Panc1 (cell line): ENCODE measurements at regions not wholly inside any gene's neighbourhood (a gene's known extent, or its start where the extent isn't known, plus 50 kb on each side); places are given as distances from the start of the nearest gene placed in this dataset.

Experiments used
- ATAC-seq: fragments of 200-7000 bp; cut with Tn5 transposase; 2 replicates; pipeline ENCODE4 v1.9.1; 2020; ENCODE audit warnings: mild to moderate bottlenecking, moderate library complexity
- BruUV-seq: library from RNA; stranded (reverse); fragments of 400-500 nt; replicated peaks from 2 replicates; lab custom pipeline; 2021; lab: Mats Ljungman, UMichigan
- CTCF ChIA-PET: fragments of 300-600 bp; sonication (Branson Sonifier 250); formaldehyde crosslinking; loops from one replicate; lab custom pipeline; 2022; ENCODE audit warnings: antibody characterized with exemption; lab: Charles Lee
- POLR2A ChIA-PET: fragments of 300-600 bp; sonication (Branson Sonifier 250); formaldehyde crosslinking; loops from one replicate; lab custom pipeline; 2022; ENCODE audit warnings: antibody characterized with exemption; lab: Charles Lee
- DNase-seq: peaks from one replicate; pipeline ENCODE4 v3.0.0-alpha.2; 2010; ENCODE audit warnings: low read depth, low spot score
- H3K27ac ChIP-seq: 2 replicates; pipeline ENCODE4 v1.5.1; 2011; ENCODE audit warnings: mild to moderate bottlenecking, low read length, inconsistent platforms
- H3K27me3 ChIP-seq: fragments of 200-500 bp; sonication (Bioruptor generic); 2 replicates; pipeline ENCODE4 v1.6.0; 2014; ENCODE audit warnings: low read length, inconsistent platforms; ENCODE audit not compliant: control insufficient read depth, insufficient read depth
- H3K36me3 ChIP-seq: fragments of 200-500 bp; sonication (Bioruptor generic); 2 replicates; pipeline ENCODE4 v1.5.1; 2014; ENCODE audit warnings: inconsistent platforms, mild to moderate bottlenecking, low read length, moderate library complexity; ENCODE audit not compliant: control insufficient read depth, insufficient read depth
- H3K4me1 ChIP-seq: 2 replicates; pipeline ENCODE4 v1.5.1; 2011; ENCODE audit warnings: inconsistent platforms, mild to moderate bottlenecking, low read length, moderate library complexity; ENCODE audit not compliant: control insufficient read depth, insufficient read depth
- H3K4me3 ChIP-seq, 2 experiments: 2 replicates each; pipeline ENCODE4 v1.5.1; 2011 to 2012; ENCODE audit warnings: low read depth in 2 of 2, low read length in 2 of 2, mild to moderate bottlenecking in 2 of 2, inconsistent platforms in 1 of 2, moderate library complexity in 1 of 2
- H3K9me3 ChIP-seq: fragments of 200-500 bp; sonication (Bioruptor generic); 2 replicates; pipeline ENCODE4 v1.5.1; 2014; ENCODE audit warnings: low read depth, mild to moderate bottlenecking, inconsistent platforms, low read length, moderate library complexity; ENCODE audit not compliant: control insufficient read depth, insufficient read depth
- POLR2AphosphoS5 ChIP-seq: IDR thresholded peaks from 2 replicates; pipeline ENCODE4 v1.6.1; 2012; ENCODE audit warnings: mild to moderate bottlenecking, low read depth, low read length, moderate library complexity
- REST ChIP-seq, 2 experiments: IDR thresholded peaks; 2 replicates each; pipeline ENCODE4 v1.6.1; 2011 to 2012; ENCODE audit warnings: low read depth in 2 of 2, control low read depth in 1 of 2, low read length in 1 of 2, mild to moderate bottlenecking in 1 of 2, moderate library complexity in 1 of 2; ENCODE audit not compliant: insufficient read depth in 1 of 2
- SIN3A ChIP-seq: IDR thresholded peaks from 2 replicates; pipeline ENCODE4 v1.6.1; 2012; ENCODE audit warnings: low read depth, mild to moderate bottlenecking, low read length, moderate library complexity, borderline replicate concordance; ENCODE audit not compliant: insufficient read depth
- TCF7L2 ChIP-seq: IDR thresholded peaks from 2 replicates; pipeline ENCODE4 v1.6.1; 2011; ENCODE audit warnings: mild to moderate bottlenecking, low read depth, low read length, inconsistent platforms
- in situ Hi-C: cut with HindIII; loops from 2 replicates; pipeline ENCODE4 v1.10.0; 2016; ENCODE audit warnings: low sequenced_read_pairs, low pct_unique_long_range_greater_than_20kb
- intact Hi-C: fragments of 100-400 bp; cut with micrococcal nuclease; formaldehyde crosslinking; loops from one replicate; pipeline ENCODE4 v1.10.0; 2022; ENCODE audit not compliant: unreplicated experiment
- TF ChIP-seq, protein P1 (sequence below): fragments of 450-650 bp; IDR thresholded peaks from 2 replicates; pipeline ENCODE4 v1.5.1; 2017; ENCODE audit warnings: mild to moderate bottlenecking

DNA sequence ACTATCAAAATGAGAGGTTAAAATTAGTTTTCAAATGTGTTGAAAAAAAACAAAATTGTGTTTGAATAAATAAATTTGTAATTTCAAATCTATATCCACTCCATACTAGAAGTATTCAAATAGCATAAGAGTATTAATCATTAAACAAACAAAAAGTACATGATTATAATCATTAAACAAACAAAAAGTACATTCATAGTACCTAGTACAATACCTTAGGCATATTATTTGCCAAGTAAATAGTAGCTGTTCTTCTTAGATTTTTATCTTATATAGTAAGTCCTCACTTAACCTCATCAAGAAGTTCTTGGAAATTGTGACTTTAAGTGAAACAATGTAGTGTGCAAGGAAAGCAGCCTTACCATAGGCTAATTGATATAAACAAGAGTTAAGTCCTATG lies 349.3 kb upstream of the VWC2 start:
- Histone ChIP-seq H3K4me1 (no peaks in the 10 kb centered on the region), H3K27ac (no peak overlapping the region), H3K4me3 (no peak overlapping the region), H3K9me3 (no peaks in the 10 kb centered on the region), H3K36me3 (no peaks in the 10 kb centered on the region), H3K27me3 (no peaks in the 10 kb centered on the region; the same call in 1 of the 2 replicates)
- TF ChIP-seq SIN3A (no peak), TCF7L2 (no peak), POLR2AphosphoS5 (no peak), REST (IDR thresholded peaks at IDR 0.05; ENCODE audit: insufficient read depth in 1 of 2, low read depth in 2 of 2, low read length in 1 of 2) (no peak)
- TF ChIP-seq, protein P1, sequence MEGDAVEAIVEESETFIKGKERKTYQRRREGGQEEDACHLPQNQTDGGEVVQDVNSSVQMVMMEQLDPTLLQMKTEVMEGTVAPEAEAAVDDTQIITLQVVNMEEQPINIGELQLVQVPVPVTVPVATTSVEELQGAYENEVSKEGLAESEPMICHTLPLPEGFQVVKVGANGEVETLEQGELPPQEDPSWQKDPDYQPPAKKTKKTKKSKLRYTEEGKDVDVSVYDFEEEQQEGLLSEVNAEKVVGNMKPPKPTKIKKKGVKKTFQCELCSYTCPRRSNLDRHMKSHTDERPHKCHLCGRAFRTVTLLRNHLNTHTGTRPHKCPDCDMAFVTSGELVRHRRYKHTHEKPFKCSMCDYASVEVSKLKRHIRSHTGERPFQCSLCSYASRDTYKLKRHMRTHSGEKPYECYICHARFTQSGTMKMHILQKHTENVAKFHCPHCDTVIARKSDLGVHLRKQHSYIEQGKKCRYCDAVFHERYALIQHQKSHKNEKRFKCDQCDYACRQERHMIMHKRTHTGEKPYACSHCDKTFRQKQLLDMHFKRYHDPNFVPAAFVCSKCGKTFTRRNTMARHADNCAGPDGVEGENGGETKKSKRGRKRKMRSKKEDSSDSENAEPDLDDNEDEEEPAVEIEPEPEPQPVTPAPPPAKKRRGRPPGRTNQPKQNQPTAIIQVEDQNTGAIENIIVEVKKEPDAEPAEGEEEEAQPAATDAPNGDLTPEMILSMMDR: no peak
- CTCF ChIA-PET: no interaction called here
- in situ Hi-C loops: no loop called here
- intact Hi-C loops: no loop called here
- no TSS peak for BruUV-seq
- DNase-seq (no peak), ATAC-seq (no peak)
- POLR2A ChIA-PET: no interaction called here

DNA sequence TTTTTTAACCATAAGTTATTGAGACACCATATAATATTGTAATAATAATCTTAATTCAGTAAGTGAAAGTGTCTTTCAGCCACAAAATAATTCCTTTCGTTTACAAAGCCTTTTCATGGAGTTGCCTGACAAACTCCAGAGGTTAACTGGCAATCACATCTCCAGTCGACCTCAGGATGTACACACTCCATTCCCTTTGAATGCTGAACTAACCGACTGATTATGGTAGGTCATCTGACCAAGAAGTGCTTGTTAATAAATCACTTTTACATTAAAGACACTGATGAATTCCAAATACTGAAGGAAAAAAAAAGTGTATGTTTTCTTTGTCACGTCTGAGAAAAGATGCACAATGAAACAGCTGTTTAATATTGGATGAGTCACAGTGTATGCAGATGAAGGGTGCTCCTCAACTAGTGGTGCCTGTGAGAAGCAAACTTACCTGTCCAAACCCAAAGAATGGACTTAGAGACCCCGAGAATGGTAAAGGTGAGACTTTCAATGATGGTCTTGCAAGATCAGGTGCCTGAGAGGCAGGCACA lies 348.1 kb upstream of the VWC2 start:
- Histone ChIP-seq H3K27me3 (no peaks in the 10 kb centered on the region), H3K36me3 (no peaks in the 10 kb centered on the region), H3K9me3 (no peaks in the 10 kb centered on the region), H3K4me1 (no peaks in the 10 kb centered on the region), H3K27ac (no peak overlapping the region), H3K4me3 (no peak overlapping the region)
- ChIA-PET CTCF (no interaction called here), POLR2A (no interaction called here)
- ATAC-seq (no peak), DNase-seq (no peak)
- in situ Hi-C loops (no loop called here), intact Hi-C loops (no loop called here)
- TF ChIP-seq REST (IDR thresholded peaks at IDR 0.05; ENCODE audit: insufficient read depth in 1 of 2, low read depth in 2 of 2, low read length in 1 of 2) (no peak), TCF7L2 (no peak), POLR2AphosphoS5 (no peak)
- no TSS peak for BruUV-seq
